ENCODE measurements at regions not wholly inside any gene's neighbourhood (a gene's known extent, or its start where the extent isn't known, plus 50 kb on each side); places are given as distances from the start of the nearest gene placed in this dataset.

- TF ChIP-seq FOXO4 (CRISPR knock-in tag; conservative IDR thresholded peaks at IDR 0.05) (no peak), ATF5 (CRISPR knock-in tag; IDR thresholded peaks at IDR 0.05; ENCODE audit: low read depth) (no peak), ZNF775 (CRISPR knock-in tag; IDR thresholded peaks at IDR 0.05; ENCODE audit: borderline replicate concordance) (no peak), ZC3H4 (CRISPR knock-in tag; IDR thresholded peaks at IDR 0.05; ENCODE audit: borderline replicate concordance) (no peak), SMAD9 (CRISPR knock-in tag; IDR thresholded peaks at IDR 0.05) (no peak), SIX4 (CRISPR knock-in tag; IDR thresholded peaks at IDR 0.05) (no peak), ZBTB42 (CRISPR knock-in tag; IDR thresholded peaks at IDR 0.05) (no peak), ZNF235 (CRISPR knock-in tag; IDR thresholded peaks at IDR 0.05; ENCODE audit: borderline replicate concordance) (no peak)
- TF ChIP-seq, protein P1, sequence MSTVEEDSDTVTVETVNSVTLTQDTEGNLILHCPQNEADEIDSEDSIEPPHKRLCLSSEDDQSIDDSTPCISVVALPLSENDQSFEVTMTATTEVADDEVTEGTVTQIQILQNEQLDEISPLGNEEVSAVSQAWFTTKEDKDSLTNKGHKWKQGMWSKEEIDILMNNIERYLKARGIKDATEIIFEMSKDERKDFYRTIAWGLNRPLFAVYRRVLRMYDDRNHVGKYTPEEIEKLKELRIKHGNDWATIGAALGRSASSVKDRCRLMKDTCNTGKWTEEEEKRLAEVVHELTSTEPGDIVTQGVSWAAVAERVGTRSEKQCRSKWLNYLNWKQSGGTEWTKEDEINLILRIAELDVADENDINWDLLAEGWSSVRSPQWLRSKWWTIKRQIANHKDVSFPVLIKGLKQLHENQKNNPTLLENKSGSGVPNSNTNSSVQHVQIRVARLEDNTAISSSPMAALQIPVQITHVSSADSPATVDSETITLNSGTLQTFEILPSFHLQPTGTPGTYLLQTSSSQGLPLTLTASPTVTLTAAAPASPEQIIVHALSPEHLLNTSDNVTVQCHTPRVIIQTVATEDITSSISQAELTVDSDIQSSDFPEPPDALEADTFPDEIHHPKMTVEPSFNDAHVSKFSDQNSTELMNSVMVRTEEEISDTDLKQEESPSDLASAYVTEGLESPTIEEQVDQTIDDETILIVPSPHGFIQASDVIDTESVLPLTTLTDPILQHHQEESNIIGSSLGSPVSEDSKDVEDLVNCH (CRISPR knock-in tag; IDR thresholded peaks at IDR 0.05): no peak
- TF ChIP-seq, protein P2, sequence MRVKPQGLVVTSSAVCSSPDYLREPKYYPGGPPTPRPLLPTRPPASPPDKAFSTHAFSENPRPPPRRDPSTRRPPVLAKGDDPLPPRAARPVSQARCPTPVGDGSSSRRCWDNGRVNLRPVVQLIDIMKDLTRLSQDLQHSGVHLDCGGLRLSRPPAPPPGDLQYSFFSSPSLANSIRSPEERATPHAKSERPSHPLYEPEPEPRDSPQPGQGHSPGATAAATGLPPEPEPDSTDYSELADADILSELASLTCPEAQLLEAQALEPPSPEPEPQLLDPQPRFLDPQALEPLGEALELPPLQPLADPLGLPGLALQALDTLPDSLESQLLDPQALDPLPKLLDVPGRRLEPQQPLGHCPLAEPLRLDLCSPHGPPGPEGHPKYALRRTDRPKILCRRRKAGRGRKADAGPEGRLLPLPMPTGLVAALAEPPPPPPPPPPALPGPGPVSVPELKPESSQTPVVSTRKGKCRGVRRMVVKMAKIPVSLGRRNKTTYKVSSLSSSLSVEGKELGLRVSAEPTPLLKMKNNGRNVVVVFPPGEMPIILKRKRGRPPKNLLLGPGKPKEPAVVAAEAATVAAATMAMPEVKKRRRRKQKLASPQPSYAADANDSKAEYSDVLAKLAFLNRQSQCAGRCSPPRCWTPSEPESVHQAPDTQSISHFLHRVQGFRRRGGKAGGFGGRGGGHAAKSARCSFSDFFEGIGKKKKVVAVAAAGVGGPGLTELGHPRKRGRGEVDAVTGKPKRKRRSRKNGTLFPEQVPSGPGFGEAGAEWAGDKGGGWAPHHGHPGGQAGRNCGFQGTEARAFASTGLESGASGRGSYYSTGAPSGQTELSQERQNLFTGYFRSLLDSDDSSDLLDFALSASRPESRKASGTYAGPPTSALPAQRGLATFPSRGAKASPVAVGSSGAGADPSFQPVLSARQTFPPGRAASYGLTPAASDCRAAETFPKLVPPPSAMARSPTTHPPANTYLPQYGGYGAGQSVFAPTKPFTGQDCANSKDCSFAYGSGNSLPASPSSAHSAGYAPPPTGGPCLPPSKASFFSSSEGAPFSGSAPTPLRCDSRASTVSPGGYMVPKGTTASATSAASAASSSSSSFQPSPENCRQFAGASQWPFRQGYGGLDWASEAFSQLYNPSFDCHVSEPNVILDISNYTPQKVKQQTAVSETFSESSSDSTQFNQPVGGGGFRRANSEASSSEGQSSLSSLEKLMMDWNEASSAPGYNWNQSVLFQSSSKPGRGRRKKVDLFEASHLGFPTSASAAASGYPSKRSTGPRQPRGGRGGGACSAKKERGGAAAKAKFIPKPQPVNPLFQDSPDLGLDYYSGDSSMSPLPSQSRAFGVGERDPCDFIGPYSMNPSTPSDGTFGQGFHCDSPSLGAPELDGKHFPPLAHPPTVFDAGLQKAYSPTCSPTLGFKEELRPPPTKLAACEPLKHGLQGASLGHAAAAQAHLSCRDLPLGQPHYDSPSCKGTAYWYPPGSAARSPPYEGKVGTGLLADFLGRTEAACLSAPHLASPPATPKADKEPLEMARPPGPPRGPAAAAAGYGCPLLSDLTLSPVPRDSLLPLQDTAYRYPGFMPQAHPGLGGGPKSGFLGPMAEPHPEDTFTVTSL (CRISPR knock-in tag; IDR thresholded peaks at IDR 0.05; ENCODE audit: borderline replicate concordance): no peak
- TF ChIP-seq, protein P3, sequence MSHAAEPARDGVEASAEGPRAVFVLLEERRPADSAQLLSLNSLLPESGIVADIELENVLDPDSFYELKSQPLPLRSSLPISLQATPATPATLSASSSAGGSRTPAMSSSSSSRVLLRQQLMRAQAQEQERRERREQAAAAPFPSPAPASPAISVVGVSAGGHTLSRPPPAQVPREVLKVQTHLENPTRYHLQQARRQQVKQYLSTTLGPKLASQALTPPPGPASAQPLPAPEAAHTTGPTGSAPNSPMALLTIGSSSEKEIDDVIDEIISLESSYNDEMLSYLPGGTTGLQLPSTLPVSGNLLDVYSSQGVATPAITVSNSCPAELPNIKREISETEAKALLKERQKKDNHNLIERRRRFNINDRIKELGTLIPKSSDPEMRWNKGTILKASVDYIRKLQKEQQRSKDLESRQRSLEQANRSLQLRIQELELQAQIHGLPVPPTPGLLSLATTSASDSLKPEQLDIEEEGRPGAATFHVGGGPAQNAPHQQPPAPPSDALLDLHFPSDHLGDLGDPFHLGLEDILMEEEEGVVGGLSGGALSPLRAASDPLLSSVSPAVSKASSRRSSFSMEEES (CRISPR knock-in tag; IDR thresholded peaks at IDR 0.05): no peak
Measured at GRCh38 chr2:19226386-19226785, 132.0 kb downstream of the OSR1 start (continued).
